ENCODE measurements at regions not wholly inside any gene's neighbourhood (a gene's known extent, or its start where the extent isn't known, plus 50 kb on each side); places are given as distances from the start of the nearest gene placed in this dataset.

DNA sequence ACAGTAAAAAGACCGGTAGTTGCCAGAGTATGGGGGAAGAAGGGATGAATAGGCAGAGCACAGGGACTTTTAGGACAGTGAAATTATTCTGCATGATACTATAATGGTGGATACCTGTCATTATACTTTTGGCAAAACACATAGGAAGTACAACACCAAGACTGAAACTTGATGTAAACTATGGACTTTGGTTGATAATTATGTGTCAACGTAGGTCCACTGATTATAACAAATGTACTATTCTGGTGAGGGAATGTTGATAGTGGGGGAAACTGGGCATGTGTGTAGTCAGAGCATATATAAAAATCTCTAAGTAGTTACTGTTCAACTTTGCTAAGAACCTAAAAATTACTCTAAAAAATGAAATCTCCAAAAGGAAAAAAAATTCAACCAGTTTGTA, 629.7 kb downstream of the CCDC85A start (continued):
- TF ChIP-seq ZNF101 (CRISPR knock-in tag; IDR thresholded peaks at IDR 0.05; ENCODE audit: borderline replicate concordance, low read depth) (no peak), IKZF5 (CRISPR knock-in tag; IDR thresholded peaks at IDR 0.05) (no peak)

DNA sequence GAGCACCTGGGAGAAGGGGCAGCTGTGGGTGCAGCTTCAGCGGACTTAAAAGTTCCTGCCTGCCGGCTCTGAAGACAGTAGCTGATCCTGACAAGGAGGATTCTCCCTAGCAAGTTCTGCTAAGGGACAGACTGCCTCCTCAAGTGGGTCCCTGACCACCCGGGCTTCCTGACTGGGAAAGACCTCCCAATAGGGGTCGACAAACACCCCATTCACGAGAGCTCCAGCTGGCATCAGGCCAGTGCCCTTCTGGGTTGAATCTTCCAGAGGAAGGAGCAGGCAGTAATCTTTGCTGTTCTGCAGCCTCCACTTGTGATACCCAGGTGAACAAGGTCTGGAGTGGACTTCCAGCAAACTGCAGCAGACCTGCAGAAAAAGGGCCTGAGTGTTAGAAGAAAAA, 632.9 kb downstream of the CCDC85A start:
- FAIRE-seq (no peak), ATAC-seq (no peak), DNase-seq (ENCODE audit: low spot score) (no peak)
- H3K36me3 ChIP-seq (replicated peaks in 1 of 2; ENCODE audit: control insufficient read depth in 1 of 2, insufficient read depth in 2 of 2, low read length in 2 of 2) = no peaks in the 10 kb centered on the region
- H3K27me3 ChIP-seq (ENCODE audit: control insufficient read depth in 1 of 2, insufficient read depth in 2 of 2, low read length in 2 of 2) = no peaks in the 10 kb centered on the region
- no peaks in the 10 kb centered on the region for H3K4me1 ChIP-seq (ENCODE audit: insufficient read depth, low read length)
- H3K9ac ChIP-seq (ENCODE audit: insufficient read depth, low read depth, low read length) = no peak overlapping the region
- H3K4me2 ChIP-seq (ENCODE audit: low read depth, low read length) = no peak overlapping the region
- ChIA-PET CTCF (ENCODE audit: low intra/inter-chr PET ratio, low total read pairs) (no interaction called here), POLR2A (no interaction called here)
- intact Hi-C loops (cut with micrococcal nuclease; ENCODE audit: unreplicated experiment) = no loop called here
- no peaks in the 10 kb centered on the region for H4K20me1 ChIP-seq (ENCODE audit: insufficient read depth, low read length)
- H2AFZ ChIP-seq (ENCODE audit: low read length) = no peak overlapping the region
- peaks cover 71% of the 10 kb centered on the region for H3K9me3 ChIP-seq (ENCODE audit: low read length)
- in situ Hi-C loops (cut with HindIII; ENCODE audit: extremely low pct_ligation_motif_present, low pct_unique_long_range_greater_than_20kb) = no loop called here
- H3K27ac ChIP-seq (ENCODE audit: extremely low read length, insufficient read depth, low read length) = no peak overlapping the region
- BruUV-seq (replicated peaks) = no TSS peak
- no peak overlapping the region for H3K4me3 ChIP-seq (replicated peaks in 1 of 3; ENCODE audit: insufficient read depth in 1 of 3, low read depth in 2 of 3, low read length in 3 of 3)
- H3K79me2 ChIP-seq (ENCODE audit: insufficient read depth, low read length) = no peaks in the 10 kb centered on the region
- 7% methylated on average over 2 of the region's 5 CpGs for WGBS (ENCODE audit: low lambda C conversion rate)
- TF ChIP-seq, protein P1, sequence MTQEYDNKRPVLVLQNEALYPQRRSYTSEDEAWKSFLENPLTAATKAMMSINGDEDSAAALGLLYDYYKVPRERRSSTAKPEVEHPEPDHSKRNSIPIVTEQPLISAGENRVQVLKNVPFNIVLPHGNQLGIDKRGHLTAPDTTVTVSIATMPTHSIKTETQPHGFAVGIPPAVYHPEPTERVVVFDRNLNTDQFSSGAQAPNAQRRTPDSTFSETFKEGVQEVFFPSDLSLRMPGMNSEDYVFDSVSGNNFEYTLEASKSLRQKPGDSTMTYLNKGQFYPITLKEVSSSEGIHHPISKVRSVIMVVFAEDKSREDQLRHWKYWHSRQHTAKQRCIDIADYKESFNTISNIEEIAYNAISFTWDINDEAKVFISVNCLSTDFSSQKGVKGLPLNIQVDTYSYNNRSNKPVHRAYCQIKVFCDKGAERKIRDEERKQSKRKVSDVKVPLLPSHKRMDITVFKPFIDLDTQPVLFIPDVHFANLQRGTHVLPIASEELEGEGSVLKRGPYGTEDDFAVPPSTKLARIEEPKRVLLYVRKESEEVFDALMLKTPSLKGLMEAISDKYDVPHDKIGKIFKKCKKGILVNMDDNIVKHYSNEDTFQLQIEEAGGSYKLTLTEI (CRISPR knock-in tag; conservative IDR thresholded peaks at IDR 0.05) = no peak
- TF ChIP-seq DZIP1 (CRISPR knock-in tag; IDR thresholded peaks at IDR 0.05) (no peak), ZNF33B (CRISPR knock-in tag; IDR thresholded peaks at IDR 0.05) (no peak), ZNF34 (CRISPR knock-in tag; IDR thresholded peaks at IDR 0.05; ENCODE audit: borderline replicate concordance) (no peak), ARID2 (CRISPR knock-in tag; IDR thresholded peaks at IDR 0.05; ENCODE audit: borderline replicate concordance) (no peak), ZBTB43 (CRISPR knock-in tag; conservative IDR thresholded peaks at IDR 0.05) (no peak)
- TF ChIP-seq, protein P2, sequence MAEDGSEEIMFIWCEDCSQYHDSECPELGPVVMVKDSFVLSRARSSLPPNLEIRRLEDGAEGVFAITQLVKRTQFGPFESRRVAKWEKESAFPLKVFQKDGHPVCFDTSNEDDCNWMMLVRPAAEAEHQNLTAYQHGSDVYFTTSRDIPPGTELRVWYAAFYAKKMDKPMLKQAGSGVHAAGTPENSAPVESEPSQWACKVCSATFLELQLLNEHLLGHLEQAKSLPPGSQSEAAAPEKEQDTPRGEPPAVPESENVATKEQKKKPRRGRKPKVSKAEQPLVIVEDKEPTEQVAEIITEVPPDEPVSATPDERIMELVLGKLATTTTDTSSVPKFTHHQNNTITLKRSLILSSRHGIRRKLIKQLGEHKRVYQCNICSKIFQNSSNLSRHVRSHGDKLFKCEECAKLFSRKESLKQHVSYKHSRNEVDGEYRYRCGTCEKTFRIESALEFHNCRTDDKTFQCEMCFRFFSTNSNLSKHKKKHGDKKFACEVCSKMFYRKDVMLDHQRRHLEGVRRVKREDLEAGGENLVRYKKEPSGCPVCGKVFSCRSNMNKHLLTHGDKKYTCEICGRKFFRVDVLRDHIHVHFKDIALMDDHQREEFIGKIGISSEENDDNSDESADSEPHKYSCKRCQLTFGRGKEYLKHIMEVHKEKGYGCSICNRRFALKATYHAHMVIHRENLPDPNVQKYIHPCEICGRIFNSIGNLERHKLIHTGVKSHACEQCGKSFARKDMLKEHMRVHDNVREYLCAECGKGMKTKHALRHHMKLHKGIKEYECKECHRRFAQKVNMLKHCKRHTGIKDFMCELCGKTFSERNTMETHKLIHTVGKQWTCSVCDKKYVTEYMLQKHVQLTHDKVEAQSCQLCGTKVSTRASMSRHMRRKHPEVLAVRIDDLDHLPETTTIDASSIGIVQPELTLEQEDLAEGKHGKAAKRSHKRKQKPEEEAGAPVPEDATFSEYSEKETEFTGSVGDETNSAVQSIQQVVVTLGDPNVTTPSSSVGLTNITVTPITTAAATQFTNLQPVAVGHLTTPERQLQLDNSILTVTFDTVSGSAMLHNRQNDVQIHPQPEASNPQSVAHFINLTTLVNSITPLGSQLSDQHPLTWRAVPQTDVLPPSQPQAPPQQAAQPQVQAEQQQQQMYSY (CRISPR knock-in tag; IDR thresholded peaks at IDR 0.05) = no peak
